C4-2B (cell line): ENCODE measurements at regions not wholly inside any gene's neighbourhood (a gene's known extent, or its start where the extent isn't known, plus 50 kb on each side); places are given as distances from the start of the nearest gene placed in this dataset.

Experiments
- ZFX ChIP-seq: fragments of 450-650 bp; IDR thresholded peaks from 2 replicates; pipeline ENCODE4 v1.6.1; 2017
- TF ChIP-seq, protein P1 (sequence below): fragments of 450-650 bp; conservative IDR thresholded peaks from 2 replicates; pipeline ENCODE4 v1.5.1; 2017; ENCODE audit warnings: mild to moderate bottlenecking

DNA sequence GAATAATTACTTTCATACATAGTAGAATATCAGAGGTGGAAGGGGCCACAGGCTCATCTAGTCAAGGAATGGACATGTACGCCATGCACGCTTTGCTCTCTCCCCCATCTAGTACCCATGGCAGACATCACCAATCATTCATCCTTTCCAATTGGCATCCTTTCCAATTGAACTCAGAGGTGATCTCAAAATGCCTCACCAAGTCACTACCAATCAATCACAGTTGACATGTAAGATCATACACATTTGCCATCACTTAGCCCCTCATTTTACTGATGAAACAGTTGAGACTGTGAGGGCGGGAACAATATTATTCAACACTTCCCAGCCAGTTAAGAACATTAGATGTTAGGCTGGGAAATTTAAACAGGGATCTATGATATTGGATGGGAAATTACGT, 308.4 kb downstream of the FGFR2 start:
- TF ChIP-seq, protein P1, sequence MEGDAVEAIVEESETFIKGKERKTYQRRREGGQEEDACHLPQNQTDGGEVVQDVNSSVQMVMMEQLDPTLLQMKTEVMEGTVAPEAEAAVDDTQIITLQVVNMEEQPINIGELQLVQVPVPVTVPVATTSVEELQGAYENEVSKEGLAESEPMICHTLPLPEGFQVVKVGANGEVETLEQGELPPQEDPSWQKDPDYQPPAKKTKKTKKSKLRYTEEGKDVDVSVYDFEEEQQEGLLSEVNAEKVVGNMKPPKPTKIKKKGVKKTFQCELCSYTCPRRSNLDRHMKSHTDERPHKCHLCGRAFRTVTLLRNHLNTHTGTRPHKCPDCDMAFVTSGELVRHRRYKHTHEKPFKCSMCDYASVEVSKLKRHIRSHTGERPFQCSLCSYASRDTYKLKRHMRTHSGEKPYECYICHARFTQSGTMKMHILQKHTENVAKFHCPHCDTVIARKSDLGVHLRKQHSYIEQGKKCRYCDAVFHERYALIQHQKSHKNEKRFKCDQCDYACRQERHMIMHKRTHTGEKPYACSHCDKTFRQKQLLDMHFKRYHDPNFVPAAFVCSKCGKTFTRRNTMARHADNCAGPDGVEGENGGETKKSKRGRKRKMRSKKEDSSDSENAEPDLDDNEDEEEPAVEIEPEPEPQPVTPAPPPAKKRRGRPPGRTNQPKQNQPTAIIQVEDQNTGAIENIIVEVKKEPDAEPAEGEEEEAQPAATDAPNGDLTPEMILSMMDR: no peak
- TF ChIP-seq ZFX: no peak
